HFFc6 (cell line): ENCODE measurements at regions not wholly inside any gene's neighbourhood (a gene's known extent, or its start where the extent isn't known, plus 50 kb on each side); places are given as distances from the start of the nearest gene placed in this dataset.

ENCODE experiments used
- DNase-seq: peaks from one replicate; pipeline ENCODE4 v3.0.0-alpha.2; 2018
- H3K27ac Mint-ChIP-seq: 2 replicates; pipeline ENCODE4 v1.8.0; 2020; ENCODE audit warnings: mild to moderate bottlenecking, mixed read lengths
- H3K27me3 Mint-ChIP-seq: 2 replicates; pipeline ENCODE4 v1.8.0; 2021; ENCODE audit warnings: mild to moderate bottlenecking, moderate library complexity, mixed read lengths; ENCODE audit not compliant: insufficient read depth
- H3K36me3 Mint-ChIP-seq: 2 replicates; pipeline ENCODE4 v1.8.0; 2021; ENCODE audit warnings: low read depth, mixed read lengths
- H3K4me1 Mint-ChIP-seq: 2 replicates; pipeline ENCODE4 v1.8.0; 2020; ENCODE audit warnings: low read depth, mixed read lengths
- H3K4me3 Mint-ChIP-seq: 2 replicates; pipeline ENCODE4 v1.8.0; 2020; ENCODE audit warnings: mild to moderate bottlenecking, moderate library complexity, mixed read lengths
- H3K9me3 Mint-ChIP-seq: 2 replicates; pipeline ENCODE4 v1.8.0; 2020; ENCODE audit warnings: mild to moderate bottlenecking, mixed read lengths
- TF ChIP-seq, protein P1 (sequence below): fragments of 200-600 bp; sonication (generic); IDR thresholded peaks from 2 replicates; pipeline ENCODE4 v1.5.0; 2021; ENCODE audit warnings: antibody characterized with exemption, mild to moderate bottlenecking

DNA sequence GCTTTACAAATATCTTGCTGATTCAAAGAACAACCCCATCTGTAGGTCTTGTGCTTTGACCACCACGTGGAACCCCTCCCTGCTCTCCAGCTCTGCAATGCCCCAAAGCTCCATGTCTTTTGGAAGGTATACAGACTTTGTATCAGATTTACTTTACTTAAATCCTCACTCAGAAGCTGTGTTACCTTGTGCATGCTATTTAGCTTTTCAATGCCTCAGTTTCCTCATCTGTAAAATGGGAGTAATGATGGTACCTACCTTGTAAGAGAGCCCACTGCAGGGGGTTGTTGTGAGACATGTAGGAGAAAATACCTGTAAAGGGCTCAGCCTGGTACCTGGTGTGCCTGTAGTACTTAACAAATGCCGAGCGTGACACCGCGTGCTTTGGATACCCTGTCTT lies 200.2 kb upstream of the CHD6 start:
- Mint-ChIP-seq H3K36me3 (no peaks in the 10 kb centered on the region), H3K4me1 (no peaks in the 10 kb centered on the region), H3K9me3 (peaks cover 27% of the 10 kb centered on the region), H3K27ac (no peak overlapping the region), H3K27me3 (no peaks in the 10 kb centered on the region; the same call in none of the 2 replicates), H3K4me3 (no peak overlapping the region)
- DNase-seq = no peak
- TF ChIP-seq, protein P1, sequence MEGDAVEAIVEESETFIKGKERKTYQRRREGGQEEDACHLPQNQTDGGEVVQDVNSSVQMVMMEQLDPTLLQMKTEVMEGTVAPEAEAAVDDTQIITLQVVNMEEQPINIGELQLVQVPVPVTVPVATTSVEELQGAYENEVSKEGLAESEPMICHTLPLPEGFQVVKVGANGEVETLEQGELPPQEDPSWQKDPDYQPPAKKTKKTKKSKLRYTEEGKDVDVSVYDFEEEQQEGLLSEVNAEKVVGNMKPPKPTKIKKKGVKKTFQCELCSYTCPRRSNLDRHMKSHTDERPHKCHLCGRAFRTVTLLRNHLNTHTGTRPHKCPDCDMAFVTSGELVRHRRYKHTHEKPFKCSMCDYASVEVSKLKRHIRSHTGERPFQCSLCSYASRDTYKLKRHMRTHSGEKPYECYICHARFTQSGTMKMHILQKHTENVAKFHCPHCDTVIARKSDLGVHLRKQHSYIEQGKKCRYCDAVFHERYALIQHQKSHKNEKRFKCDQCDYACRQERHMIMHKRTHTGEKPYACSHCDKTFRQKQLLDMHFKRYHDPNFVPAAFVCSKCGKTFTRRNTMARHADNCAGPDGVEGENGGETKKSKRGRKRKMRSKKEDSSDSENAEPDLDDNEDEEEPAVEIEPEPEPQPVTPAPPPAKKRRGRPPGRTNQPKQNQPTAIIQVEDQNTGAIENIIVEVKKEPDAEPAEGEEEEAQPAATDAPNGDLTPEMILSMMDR = no peak

DNA sequence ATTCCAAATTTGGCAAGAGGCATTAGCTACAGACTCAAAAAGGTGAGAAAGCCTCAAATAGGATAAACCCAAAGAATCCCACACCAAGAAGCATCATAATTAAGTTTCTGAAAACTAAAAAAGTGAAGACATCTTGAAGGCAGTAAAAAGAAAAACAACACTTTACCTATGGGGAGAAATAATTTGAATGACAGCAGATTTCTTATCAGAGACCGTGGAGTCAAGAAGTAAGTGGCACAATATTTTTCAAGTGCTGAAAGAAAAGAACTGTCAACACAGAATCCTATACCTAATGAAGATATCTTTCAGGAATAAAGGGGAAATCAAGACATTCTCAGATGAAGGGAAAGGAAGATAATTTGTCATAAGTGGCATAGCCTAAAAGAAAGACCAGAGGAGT lies 193.3 kb upstream of the CHD6 start:
- Mint-ChIP-seq H3K27ac (no peak overlapping the region), H3K4me1 (no peaks in the 10 kb centered on the region), H3K9me3 (peaks cover 38% of the 10 kb centered on the region), H3K27me3 (peaks cover 2% of the 10 kb centered on the region), H3K4me3 (no peak overlapping the region), H3K36me3 (no peaks in the 10 kb centered on the region; the same call in 1 of the 2 replicates)
- DNase-seq = no peak
- TF ChIP-seq, protein P1 = no peak

DNA sequence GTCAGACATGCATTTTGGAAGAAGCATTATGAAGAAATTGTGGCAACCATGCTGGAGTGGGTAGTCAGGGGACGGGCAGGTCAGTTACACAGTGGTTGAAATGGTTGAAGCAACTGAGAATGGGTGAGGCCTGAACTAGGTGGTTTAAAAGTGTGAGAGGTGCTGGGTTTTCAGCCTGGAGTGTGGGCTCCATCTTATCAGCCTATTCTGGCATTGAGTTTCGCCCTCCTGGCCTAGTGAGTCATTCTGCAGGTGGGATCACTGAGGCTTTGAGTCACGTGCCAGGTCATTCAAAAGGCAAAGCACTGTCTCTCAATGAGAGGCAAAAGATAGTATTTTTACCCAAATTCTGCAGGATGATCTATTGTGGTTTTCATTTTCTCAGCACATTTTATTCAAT lies 181.9 kb upstream of the CHD6 start:
- no peak for DNase-seq
- TF ChIP-seq, protein P1 = no peak
- Mint-ChIP-seq H3K27me3 (peaks cover 2% of the 10 kb centered on the region), H3K36me3 (no peaks in the 10 kb centered on the region), H3K4me1 (no peaks in the 10 kb centered on the region), H3K9me3 (peaks cover 29% of the 10 kb centered on the region), H3K4me3 (no peak overlapping the region), H3K27ac (no peak overlapping the region)

DNA sequence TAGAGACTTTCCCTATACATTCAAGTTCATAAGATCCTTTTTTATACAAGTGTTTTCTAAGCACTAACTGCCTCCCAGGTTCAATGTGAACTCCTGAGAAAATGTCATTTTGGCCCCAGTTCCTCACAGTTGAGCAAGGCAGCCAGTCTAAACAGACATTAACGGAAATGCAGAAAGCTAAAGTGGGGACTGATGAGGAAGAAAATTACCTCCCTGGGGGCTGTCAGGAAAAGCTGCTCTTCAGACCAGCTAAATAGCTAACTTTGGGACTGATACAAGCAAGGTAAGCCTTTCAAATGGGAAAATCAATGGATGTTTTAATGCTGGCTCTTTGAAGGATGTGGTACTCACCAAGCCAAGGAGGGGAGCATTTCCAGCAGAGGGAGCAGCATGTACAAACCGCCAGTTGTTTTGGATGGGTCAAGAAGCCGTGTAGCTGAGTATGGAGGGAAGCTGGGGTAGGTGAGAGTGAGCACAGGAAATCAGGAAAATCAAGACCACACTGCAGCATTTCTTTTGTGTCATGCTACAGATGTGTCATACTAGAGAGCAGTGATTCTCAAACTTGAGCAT lies 180.8 kb upstream of the CHD6 start:
- Mint-ChIP-seq H3K4me3 (no peak overlapping the region), H3K9me3 (peaks cover 29% of the 10 kb centered on the region), H3K4me1 (no peaks in the 10 kb centered on the region)

DNA sequence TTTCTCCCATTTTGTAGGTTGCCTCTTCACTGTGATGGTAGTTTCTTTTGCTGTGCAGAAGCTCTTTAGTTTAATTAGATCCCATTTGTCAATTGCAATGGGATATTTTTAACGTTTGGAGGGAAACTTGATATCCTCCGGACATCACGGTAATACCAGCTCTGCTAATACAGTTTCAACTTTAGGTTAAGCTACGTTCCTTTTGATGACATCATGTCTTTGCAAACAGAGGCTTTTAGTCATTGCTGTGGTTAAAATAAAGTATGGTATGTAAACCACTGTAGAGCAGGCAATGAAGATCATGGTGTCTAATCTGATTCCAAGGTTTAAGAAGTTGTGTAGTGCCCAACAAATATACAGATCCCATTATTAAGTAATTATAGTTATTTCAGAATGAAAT lies 168.0 kb upstream of the CHD6 start:
- Mint-ChIP-seq H3K4me1 (no peaks in the 10 kb centered on the region), H3K9me3 (peaks cover 31% of the 10 kb centered on the region), H3K36me3 (no peaks in the 10 kb centered on the region), H3K27ac (no peak overlapping the region), H3K4me3 (no peak overlapping the region), H3K27me3 (no peaks in the 10 kb centered on the region)
- no peak for DNase-seq
- TF ChIP-seq, protein P1 = no peak

More for the DNA sequence above, 180.8 kb upstream of the CHD6 start:
- no peak for DNase-seq
- Mint-ChIP-seq H3K27ac (no peak overlapping the region), H3K36me3 (no peaks in the 10 kb centered on the region), H3K27me3 (peaks cover 2% of the 10 kb centered on the region)
- TF ChIP-seq, protein P1 = no peak
